ENCODE measurements at regions not wholly inside any gene's neighbourhood (a gene's known extent, or its start where the extent isn't known, plus 50 kb on each side); places are given as distances from the start of the nearest gene placed in this dataset.

DNA sequence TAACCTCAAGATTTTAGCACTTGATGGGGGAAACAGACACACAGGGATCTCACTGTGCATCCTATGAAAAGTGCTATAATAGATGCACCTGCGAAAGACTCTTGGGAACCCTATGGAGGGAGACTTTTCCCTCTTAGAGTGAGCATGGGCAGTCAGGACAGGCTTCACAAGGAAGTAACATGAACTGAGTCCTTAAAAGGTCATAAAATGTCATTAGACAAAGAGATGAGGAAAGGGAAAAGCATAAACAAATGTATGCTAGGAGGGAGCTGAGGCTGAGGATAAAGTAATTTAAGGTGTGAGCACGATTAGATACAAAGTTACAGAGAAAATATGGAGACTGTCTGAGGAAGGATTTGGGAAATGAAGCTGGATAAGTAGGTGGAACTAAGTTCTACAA lies 60.6 kb upstream of the MIER3 start:
- ATAC-seq (no peak), FAIRE-seq (no peak), DNase-seq (ENCODE audit: low read depth in 1 of 2, low spot score in 1 of 2) (no peak)
- Histone ChIP-seq H3K4me2 (no peak overlapping the region), H3K4me3 (no peak overlapping the region), H3K27ac (no peak overlapping the region), H3K9me3 (no peaks in the 10 kb centered on the region), H3K4me1 (no peaks in the 10 kb centered on the region)
- POLR2A ChIA-PET, result no interaction called here
- CTCF ChIA-PET, result no interaction called here
- no peak for TF ChIP-seq CBX2 (IDR thresholded peaks at IDR 0.05; ENCODE audit: borderline replicate concordance, low read depth)
- TF ChIP-seq CHD4 (IDR thresholded peaks at IDR 0.05; ENCODE audit: borderline replicate concordance), result no peak
- no peak for TF ChIP-seq CEBPB (IDR thresholded peaks at IDR 0.05)
- no peak for TF ChIP-seq GATA3 (IDR thresholded peaks at IDR 0.05; ENCODE audit: borderline replicate concordance)
- no peak for TF ChIP-seq KDM5A (IDR thresholded peaks at IDR 0.05)
- no peak for TF ChIP-seq JUNB (IDR thresholded peaks at IDR 0.05)
- TF ChIP-seq POLR2A (IDR thresholded peaks at IDR 0.05; ENCODE audit: low read length), result no peak
- TF ChIP-seq ZC3H11A (IDR thresholded peaks at IDR 0.05), result no peak
- no peak for TF ChIP-seq RFX5 (IDR thresholded peaks at IDR 0.05)
- no peak for TF ChIP-seq RARB (CRISPR knock-in tag; IDR thresholded peaks at IDR 0.05)
- TF ChIP-seq NFE2L2 (conservative IDR thresholded peaks at IDR 0.05; ENCODE audit: low read length), result no peak
- WGBS (ENCODE audit: missing lambda C conversion rate), result 35% methylated on average over 2 of the region's 2 CpGs

DNA sequence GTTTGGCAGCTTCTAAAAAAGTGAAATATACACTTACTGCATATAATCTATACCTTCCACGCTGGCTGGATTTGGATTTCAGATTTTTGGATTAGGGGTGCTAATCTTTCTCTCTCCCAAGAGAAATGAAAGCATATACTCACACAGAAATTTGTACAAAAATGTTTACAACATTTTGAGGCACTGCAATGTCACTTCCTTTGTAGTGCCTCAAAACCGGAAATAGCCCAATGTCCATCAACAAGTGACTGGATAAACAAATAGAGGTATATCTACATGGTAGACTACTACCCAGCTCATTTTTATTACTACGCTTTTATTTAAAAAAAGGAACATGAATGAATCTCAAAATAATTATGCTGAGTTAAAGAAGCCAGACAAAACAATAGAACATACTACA lies 74.0 kb upstream of the MIER3 start:
- POLR2A ChIA-PET, result no interaction called here
- FAIRE-seq (no peak), ATAC-seq (no peak), DNase-seq (ENCODE audit: low read depth in 1 of 2, low spot score in 1 of 2) (no peak)
- Histone ChIP-seq H3K4me1 (0 out of 3 replicates have a peak, but pooled peaks cover 5% of the 10 kb centered on the region), H3K27ac (no peak overlapping the region), H3K4me3 (no peak overlapping the region), H3K9me3 (no peaks in the 10 kb centered on the region), H3K4me2 (no peak overlapping the region)
- no peak for TF ChIP-seq CEBPB (IDR thresholded peaks at IDR 0.05)
- TF ChIP-seq ESRRA (IDR thresholded peaks at IDR 0.05; ENCODE audit: borderline replicate concordance, low read length), result no peak
- no peak for TF ChIP-seq EHMT2 (IDR thresholded peaks at IDR 0.05; ENCODE audit: low read depth)
- TF ChIP-seq RAD21 (conservative IDR thresholded peaks at IDR 0.05 in 1 of 2, IDR thresholded peaks at IDR 0.05 in 1 of 2), result no peak
- no peak for TF ChIP-seq POLR2A (IDR thresholded peaks at IDR 0.05; ENCODE audit: low read length)
- TF ChIP-seq JUN (IDR thresholded peaks at IDR 0.05), result no peak
- WGBS (ENCODE audit: missing lambda C conversion rate), result 64% methylated on average over 3 of the region's 3 CpGs
- CTCF ChIA-PET, result no interaction called here

DNA sequence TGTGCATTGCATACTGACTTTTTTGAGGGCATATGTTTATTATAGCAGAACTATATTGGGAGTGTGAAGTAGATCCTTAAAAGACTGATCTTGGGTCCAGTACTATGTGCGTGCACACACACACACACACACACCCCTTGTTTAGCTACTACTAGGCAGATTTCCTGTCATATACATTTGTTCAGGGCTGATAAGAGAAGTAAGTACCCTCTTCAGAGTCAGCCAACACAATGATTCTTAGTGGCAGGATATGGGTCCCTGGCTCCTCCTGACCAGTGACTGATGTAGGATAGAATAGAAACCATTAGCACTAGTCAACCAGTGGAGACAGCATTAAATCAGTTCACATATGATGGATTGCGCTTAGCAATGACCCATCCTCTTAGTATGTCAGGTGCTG lies 76.2 kb upstream of the MIER3 start:
- no peak for DNase-seq (ENCODE audit: low read depth in 1 of 2, low spot score in 1 of 2)
- no peaks in the 10 kb centered on the region for H3K9me3 ChIP-seq
- H3K4me3 ChIP-seq, result no peak overlapping the region
- H3K4me1 ChIP-seq, result peaks cover 21% of the 10 kb centered on the region
- no peak overlapping the region for H3K4me2 ChIP-seq
- CTCF ChIA-PET, result interaction anchor here (1.4 kb wide), 1 partner anchor 110 kb away, joined by 3 read pairs; no protein-coding TSS in a partner anchor
- FAIRE-seq, result no peak
- 87% methylated on average over 2 of the region's 2 CpGs for WGBS (ENCODE audit: missing lambda C conversion rate)
- no peak for TF ChIP-seq CBX8 (IDR thresholded peaks at IDR 0.05)
- TF ChIP-seq EP300 (IDR thresholded peaks at IDR 0.05), result no peak
- no peak for TF ChIP-seq TP53 (CRISPR knock-in tag; IDR thresholded peaks at IDR 0.05)
- TF ChIP-seq, protein P1, sequence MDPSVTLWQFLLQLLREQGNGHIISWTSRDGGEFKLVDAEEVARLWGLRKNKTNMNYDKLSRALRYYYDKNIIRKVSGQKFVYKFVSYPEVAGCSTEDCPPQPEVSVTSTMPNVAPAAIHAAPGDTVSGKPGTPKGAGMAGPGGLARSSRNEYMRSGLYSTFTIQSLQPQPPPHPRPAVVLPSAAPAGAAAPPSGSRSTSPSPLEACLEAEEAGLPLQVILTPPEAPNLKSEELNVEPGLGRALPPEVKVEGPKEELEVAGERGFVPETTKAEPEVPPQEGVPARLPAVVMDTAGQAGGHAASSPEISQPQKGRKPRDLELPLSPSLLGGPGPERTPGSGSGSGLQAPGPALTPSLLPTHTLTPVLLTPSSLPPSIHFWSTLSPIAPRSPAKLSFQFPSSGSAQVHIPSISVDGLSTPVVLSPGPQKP (IDR thresholded peaks at IDR 0.05; ENCODE audit: low read depth, low read length), result no peak
- TF ChIP-seq FOXS1 (CRISPR knock-in tag; IDR thresholded peaks at IDR 0.05), result no peak
- TF ChIP-seq, protein P2, sequence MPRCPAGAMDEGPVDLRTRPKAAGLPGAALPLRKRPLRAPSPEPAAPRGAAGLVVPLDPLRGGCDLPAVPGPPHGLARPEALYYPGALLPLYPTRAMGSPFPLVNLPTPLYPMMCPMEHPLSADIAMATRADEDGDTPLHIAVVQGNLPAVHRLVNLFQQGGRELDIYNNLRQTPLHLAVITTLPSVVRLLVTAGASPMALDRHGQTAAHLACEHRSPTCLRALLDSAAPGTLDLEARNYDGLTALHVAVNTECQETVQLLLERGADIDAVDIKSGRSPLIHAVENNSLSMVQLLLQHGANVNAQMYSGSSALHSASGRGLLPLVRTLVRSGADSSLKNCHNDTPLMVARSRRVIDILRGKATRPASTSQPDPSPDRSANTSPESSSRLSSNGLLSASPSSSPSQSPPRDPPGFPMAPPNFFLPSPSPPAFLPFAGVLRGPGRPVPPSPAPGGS (IDR thresholded peaks at IDR 0.05), result no peak
- TF ChIP-seq, protein P3, sequence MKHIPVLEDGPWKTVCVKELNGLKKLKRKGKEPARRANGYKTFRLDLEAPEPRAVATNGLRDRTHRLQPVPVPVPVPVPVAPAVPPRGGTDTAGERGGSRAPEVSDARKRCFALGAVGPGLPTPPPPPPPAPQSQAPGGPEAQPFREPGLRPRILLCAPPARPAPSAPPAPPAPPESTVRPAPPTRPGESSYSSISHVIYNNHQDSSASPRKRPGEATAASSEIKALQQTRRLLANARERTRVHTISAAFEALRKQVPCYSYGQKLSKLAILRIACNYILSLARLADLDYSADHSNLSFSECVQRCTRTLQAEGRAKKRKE (CRISPR knock-in tag; IDR thresholded peaks at IDR 0.05; ENCODE audit: low read depth), result no peak
- TF ChIP-seq, protein P4, sequence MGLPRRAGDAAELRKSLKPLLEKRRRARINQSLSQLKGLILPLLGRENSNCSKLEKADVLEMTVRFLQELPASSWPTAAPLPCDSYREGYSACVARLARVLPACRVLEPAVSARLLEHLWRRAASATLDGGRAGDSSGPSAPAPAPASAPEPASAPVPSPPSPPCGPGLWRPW (IDR thresholded peaks at IDR 0.05), result no peak
- no peak for TF ChIP-seq TFCP2L1 (CRISPR knock-in tag; IDR thresholded peaks at IDR 0.05)
- TF ChIP-seq RCOR1 (IDR thresholded peaks at IDR 0.05; ENCODE audit: low read depth, low read length), result no peak
- TF ChIP-seq BHLHE40 (IDR thresholded peaks at IDR 0.05; ENCODE audit: low read depth, low read length), result no peak
- no peak for TF ChIP-seq RNF2 (IDR thresholded peaks at IDR 0.05; ENCODE audit: borderline replicate concordance, low read depth)
- no peak overlapping the region for H3K27ac ChIP-seq
- POLR2A ChIA-PET, result no interaction called here
- ATAC-seq, result no peak

Data from A549 (cell line).